Activated CD4-positive, alpha-beta T cell treated with anti-CD3 and anti-CD28 coated beads, Interleukin-10, Interleukin-2, amounts not matched to agents 100 ng/mL and 50 ng/mL, durations not matched to agents 16 hours and 8 hours (primary cell): ENCODE measurements at regions not wholly inside any gene's neighbourhood (a gene's known extent, or its start where the extent isn't known, plus 50 kb on each side); places are given as distances from the start of the nearest gene placed in this dataset.

ENCODE experiments used
- DNase-seq: peaks from one replicate; pipeline ENCODE4 v3.0.0-alpha.2; 2020

DNA sequence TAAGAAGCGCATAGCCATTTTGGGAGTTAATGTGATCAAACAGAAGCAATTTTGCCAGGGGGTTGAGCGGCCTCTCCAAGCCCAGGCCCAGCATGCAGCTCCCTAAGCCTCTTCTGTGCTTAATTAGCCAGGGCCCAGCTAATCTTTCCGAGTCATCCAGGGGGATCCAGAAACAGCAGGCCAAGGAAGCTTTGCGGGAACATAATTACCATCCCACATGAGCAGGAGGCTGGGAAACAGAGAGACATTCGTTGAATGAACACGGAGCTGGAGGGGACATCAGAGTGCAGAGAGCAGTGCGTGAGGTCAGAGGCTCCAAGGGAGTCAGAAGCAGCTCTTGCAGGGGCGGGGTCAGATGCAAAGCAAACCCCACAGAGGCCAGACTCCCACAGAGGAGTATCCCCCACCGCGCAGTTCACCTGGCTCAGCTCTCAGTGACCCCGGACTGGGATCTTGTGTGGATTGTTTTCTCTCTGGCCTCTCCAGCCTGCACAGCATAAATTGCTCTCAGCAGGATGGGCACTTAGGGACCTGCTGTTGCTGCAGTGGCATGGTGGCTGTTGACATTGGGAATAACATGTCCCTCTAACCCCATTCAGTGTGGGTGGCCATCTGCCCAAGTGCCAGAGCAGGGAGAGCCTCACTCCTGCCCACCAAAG is 657.4 kb downstream of the AJAP1 start:
- no peak for DNase-seq

DNA sequence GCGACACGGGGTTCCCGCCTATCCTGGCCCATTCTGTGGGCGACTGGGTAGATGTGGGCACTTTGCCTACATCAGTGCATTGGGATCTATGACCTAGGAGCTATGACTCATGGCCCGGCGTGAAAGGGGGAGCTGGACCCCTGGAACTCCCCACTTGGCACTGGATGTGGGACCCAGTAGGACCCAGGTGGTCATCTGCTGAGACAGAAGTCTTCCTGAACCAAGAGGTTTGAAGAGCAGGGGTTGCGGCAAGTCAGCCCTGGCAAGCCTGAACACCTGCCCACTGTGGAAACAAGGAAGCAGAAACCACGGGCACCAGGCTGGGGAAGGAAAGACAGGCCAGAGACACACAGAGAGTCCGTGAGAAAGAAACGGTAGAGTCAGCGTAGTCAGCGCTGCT is 656.7 kb downstream of the AJAP1 start:
- DNase-seq: no peak

DNA sequence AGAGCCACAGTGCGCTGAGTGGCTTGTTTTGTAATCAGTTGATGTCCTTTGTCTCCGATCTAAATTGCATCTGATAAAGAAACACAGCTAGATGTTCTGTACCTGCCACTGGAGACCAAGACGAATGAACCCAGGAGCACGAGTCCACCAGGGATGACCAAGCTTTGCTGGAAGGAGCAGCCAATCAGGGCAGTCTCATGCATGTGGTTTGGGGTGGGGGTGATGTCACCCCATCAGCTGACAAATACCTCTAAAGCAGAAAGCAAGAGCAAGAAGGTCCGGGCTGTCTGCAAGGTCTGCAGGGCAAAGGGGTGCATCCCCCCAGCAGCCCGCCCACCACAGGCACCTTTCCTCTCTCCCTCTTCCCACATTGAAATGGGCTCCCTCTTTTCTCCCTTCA is 653.8 kb downstream of the AJAP1 start:
- no peak for DNase-seq

DNA sequence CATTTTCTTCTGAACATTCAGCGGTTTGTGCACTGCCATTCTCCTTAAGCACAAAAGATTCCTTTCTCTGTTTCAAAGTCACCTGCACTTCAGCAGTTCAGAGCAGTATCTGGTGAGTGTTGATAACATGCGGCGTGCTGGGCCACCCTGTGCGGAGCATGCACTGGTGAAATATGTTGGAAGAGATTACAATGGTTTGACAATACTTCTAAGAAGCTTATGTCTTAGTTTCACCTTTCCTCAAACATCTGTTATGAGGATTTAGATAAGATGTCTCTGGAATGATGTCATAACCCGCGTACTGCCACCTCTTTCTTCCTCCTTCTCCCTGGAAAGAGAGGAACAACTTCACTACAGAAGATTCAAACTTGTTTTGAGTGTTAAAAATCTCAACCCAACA is 650.3 kb downstream of the AJAP1 start:
- no peak for DNase-seq

DNA sequence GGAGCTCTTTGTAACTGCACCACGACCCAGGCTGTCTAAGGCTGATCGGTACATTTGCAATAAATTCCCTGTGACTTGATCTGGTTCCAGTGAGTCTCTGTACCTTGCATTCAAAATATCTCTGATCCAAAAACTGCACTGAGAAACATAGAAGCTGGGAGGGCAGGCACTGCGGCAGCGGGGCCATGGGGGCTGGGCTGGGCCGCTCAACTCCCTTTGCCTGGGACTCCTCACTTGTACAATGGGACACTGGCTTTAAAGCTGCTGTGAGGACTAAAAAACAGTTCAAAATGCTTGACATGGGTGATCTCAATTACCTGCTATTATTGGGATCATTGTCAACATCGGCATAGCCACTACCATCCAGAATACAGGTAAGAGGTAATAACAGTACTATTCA is 644.0 kb downstream of the AJAP1 start:
- no peak for DNase-seq

DNA sequence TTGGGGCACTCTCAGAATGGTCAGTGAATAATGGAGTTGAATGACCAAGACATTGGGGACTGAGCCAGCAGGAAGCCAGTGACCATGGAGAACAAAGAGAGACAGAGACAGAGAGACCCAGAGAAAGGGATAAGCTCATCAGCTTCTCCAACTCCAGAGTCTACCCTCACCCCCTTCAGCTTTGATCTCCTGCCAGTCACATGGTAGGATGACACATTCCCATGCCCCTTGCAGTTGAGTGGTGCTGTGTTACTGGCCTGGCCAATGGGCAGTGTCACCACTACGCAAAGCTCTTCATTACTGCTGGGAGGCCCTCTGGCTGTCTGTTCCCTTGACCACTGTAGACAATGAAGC is 643.5 kb downstream of the AJAP1 start:
- DNase-seq: no peak

DNA sequence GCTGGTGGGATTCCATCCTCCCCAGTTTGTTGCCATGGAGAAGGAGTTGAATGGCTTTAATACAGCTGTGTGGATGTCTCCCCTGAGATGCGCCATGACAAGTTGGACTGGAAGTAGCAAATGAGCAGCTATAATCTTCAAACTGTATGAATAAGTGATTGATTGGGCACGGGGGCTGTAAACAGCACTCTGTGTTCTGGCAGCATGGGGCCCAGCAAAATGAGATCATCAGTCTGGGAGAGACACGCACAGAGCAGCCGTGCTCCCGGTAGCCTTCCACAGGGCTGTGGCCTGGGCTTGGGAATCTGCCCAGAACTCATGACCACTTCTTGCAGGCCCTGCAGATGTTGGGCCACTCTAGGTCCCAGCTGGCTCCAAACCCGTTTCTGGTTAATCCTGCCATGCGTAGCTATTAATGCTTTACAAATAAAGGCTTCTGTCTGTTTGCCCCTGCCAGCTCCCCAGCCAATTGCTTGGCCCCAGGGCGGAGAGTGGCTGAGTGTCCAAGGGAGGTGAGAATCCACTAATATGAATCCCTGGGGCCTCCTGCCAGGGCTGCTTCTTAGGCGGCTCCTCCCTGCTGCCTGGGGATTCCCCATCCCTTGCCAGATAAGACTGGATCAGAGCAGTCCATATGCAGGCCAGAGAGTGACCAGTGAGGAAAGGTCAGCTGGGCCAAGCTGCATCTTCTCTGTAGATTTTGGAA is 642.9 kb downstream of the AJAP1 start:
- no peak for DNase-seq

DNA sequence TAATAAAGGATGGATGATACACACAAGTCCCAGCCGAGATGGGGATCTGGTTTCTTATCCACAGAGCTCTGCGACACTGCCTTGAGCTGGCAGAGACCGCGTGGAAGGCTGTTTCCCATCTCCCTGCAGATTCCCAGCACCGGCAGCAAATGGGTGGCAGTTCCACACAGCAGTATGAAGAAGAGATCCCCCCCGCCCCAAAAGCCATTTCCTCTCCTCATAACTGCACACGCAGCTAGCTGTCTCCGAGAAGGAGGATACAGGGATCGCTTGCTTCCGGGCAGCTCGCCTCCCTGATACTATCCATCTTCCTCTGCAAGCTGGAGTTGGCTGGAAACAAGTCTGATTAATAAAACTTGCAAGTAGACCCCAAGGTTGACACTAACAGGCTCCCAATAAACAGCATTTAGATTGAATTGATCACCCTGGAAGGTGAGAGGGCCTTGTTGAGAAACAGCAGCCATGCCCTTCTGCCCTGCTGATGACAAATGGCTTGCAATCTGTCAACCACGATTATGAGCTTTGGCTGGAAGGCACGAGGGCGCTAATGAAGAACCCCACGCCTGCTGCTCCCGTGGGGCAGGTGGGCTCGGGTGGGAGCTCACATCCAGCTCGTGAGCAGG is 642.3 kb downstream of the AJAP1 start:
- DNase-seq: no peak

DNA sequence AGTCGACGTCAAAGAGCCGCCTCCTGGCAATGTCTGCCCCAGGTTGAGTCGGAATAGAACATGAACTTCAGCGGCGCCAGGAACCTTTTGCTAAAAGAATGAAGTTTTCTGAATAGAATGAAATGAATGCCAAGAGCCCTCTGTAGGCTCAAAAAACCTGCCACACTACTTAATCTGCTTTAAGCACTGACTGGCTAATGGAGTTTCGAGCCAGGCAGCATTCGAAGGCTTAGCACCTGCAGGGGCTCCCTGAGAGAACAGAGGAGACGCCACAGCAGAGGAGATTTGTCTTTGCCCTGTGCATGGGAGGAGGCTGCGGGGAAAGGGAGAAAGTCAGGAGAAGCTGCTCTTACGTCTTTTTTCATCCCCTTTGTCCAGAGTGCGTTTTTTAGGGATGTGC is 641.7 kb downstream of the AJAP1 start:
- no peak for DNase-seq

DNA sequence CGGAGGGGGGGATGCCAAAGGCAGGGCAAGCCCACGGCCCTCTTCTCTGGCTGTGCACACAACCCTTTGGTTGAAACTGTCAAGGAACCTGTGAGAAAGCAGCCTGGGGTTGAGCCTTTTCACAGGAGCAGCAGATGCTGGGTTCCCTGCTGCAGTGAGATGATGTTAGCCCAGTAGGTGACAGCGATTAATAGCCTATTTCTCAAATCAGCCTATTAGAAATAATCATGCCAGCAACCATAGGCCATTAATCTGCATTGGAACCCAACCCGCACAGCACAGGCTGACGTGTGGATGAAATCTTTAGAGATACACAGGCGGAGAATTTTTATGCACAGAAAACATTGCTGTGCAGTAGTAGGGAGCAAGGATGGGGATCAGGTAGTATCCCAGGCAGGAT is 637.5 kb downstream of the AJAP1 start:
- DNase-seq: no peak

DNA sequence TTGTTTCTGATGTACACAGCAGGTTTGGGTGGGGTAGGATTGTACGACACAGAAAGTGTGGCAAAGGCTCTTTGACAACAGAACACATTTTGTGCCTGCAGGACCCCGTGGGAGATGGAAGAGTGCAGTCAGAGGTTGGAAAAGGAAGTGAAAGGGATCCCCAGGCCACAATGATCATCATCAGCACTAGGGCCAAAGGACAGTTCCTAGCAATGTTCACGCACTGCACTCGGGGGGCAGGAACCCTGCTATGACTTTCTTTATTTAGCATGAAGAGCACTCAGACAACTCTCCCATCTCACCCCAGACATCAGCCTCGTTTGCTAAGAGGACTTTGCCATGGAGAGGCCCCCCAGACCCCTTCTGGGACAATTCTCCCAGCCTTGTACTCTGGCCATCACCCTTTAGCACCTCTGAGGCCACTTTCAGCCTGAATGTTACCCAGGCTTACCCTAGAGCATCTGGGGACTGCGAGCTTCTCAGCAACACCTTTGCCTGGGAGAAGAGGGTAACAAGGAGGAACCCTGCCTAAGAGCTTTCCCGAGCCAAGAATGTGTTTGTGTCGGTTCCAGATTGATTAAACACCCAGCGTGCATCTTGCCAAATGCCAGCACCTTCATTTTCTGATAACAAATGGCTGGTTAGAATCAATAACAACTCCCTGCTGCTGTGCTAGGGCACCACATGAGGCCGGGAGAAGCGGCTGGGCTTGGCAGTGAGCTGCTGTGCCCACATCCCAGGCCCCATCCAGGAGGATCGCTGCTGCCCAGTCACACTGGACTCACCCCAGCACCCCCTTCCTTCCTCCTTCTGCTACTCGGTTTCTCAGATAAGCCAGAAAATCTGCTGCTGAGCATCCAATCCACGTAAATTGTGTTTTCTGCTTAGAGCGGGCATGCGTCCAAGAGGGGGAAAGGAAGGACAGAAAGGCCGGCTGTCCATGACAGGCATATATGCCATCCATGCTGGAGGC is 633.1 kb downstream of the AJAP1 start:
- no peak for DNase-seq

DNA sequence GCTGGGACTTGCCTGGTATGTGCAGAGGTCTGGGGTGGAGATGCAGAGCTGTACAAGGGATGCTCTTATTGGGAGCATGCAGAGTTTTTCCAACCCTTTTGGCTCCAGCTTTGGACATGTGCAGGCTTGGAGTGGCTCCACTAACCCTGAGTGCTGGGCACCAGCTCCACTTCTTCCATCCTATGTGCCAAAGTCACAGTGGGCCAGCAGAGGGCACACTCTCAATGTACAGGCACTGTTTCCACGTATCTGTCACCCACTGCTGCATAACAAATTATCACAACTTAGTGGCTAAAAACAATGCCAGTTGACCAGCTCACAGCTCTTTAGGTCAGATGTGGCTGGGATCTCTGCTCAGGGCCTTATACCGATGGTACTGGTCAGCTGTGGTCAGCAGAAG is 631.8 kb downstream of the AJAP1 start:
- no peak for DNase-seq

DNA sequence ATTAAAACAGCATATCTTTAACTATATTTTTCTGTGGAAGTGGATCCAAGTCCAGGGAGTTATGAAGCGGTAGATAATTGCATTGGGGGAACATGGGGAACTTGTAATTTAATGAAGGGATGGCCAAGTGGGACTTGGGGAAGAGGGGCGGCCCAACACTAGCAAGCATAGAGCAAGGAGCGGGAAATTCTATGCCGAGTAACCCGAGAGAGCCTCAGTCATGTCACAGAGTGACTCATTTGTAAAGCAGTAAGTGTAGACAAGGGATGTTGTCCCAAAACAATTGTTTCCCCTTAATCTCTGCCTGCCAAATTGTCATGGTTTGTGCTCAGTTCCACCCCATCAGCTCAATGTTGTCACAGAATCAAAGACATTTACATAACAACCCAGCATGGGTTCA is 620.1 kb downstream of the AJAP1 start:
- DNase-seq: no peak

DNA sequence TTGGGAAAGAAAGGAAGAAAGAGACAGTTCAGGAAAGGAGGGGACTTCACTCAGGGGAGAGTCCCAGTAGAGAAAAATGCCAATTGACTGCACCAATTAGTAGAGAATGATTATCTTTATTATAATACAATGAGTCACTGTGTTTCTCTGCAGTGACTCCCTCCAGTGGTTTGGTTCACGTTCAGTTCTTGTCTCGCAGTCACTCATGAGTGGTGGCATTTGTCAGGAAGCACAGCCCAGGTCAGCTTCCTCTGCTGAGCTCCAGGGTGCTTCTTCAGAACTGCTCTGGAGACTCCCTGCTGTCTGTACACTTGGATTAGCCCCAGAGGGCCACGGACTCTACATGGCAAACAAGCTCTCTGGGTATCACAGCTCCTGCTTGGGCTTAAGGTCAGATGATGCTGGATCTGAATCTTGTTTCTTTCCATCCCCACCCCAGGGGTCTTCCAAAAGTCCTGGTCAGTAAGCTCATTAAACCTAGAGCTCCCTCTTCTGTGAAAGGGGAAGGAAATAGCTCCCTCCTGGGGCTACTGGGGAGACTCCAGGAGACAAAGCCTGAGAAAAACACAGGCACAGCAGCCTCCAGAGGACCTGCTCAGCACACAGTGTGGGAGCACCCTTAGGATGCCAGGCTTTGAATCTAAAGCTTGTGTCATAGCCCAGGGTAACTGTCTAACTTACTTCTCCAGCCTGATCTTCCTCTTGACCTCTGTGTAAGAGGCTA is 619.0 kb downstream of the AJAP1 start:
- DNase-seq: no peak

DNA sequence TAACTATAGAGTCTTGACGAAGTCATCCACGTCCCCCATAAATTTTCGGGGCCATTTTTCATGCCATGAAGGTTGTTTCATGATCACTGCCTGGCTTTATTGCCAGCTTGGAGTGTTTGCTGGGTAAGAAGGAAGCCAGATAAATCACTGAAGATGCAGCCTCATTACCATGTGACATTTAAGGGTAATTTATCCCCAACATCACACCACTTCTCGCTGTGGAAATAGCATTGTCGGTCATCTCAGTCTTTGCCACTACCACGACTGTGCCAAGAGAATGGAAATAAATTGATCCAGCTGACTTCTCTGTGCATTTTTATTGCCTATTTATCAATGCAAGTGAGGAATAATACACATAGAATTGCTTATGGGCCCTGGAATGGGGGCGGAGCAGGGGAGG is 617.9 kb downstream of the AJAP1 start:
- no peak for DNase-seq

DNA sequence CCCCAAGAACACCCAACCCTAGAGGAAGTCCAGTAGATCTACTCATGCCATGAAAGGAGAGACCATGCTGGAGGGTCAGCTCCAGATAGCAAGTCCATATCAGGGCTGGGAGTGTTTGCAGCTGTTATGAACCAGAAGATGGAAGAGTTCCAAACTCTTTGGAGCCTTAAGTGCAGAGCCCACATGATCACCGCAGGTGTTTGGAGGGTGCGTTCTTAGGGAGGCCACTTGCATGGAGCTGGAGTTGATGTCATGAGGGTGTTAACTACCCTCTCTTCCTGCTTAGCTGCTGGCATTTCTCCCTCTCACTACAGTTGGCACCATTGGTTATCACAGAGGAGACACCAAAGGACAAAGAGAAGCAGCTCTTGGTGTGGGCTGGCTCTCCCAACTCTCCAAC is 616.9 kb downstream of the AJAP1 start:
- no peak for DNase-seq

DNA sequence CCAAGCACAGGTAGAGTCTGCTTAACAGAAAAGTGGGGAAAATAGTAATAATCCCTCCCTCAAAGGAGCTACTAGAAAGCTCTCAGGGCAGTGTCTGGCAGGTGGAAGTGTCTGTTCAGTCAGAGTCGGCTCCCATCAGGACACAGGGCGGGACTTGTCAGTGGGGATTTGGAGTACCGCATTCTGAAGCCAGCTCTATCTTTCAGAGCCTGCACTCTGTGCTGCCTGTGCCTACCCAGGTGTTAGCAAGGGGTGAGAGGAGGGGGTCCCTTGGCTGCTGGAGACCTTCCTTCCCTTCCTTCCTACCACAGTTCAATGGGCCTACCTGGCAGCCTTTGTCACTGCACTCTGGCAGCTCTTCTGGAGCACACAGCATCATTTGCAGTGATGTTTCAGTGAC is 615.5 kb downstream of the AJAP1 start:
- DNase-seq: no peak

DNA sequence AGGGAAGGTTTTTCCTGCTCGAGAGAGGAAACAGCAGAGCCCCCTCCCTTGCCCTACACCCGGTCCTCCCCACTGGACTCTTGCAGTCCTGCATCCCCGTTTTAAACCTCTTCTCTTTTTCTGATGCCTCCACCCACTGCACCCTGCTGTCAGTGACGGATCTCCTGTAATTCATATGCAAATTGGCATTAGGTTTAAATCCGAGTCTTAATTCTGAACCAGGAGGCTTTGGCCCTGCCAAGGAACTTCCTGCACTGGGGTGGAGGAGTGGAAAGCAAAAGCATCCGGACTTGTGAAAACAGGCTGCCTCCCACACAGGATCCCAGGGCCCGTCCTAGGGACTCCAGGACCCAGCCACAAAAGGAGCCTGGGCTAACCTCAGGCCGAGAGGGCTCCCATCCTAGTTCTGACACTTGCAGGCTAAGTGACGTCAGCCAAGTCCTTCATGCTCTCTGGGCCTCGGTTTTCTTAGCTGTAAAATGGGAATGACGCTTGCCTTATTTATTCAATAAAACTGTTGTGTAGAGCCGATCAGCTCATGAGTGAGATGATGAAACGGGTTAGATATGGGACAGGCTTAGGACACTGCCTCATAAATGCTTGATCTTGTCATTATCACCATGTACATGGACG is 613.3 kb downstream of the AJAP1 start:
- DNase-seq: no peak

DNA sequence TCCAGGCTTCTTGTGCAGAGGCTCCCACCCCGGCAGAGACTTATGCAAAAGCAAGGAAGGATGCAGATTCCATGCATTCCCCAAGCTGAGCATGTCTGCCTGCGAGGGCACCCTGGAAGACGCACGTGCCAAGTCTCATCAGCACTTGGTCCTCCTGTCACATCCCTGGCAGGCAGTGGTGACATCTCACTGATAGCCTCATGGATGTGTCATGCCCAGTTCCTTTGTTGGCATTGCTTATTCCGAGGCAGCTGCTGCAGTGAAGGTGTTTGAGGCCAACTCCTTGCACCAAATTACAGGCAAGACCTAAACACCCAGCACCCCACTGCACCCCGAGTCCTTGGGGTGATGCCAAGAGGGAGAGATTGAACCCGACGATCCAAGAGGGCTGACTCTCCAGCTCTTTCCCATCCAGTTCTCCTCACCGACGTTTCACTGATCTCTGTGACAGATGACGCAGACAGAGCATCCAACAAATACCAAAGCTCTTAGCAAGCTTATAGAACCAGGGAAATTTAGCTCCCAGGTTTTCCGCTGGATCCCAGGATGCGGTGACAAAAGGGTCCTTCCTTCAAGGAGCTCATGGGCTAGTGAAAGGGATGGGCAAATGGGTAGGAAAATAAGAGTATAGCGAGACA is 611.1 kb downstream of the AJAP1 start:
- no peak for DNase-seq

DNA sequence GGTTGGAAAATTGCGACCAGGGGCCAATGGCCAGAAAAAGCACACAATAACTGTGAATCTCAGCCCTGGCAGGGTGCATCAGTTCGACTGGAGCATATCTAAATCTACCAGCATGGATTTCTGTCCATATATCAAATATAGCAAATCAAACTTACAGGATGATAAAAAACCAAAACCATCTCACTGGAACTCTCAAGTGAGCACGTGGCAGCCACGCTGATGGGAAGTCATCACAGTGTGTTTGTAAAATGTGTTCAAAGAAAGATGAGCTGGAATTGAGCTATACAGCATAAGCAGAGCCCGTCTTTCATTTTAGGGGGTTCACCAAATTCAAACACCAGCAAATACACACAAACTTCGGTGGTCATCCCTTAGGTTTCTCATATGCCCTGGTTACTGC is 610.1 kb downstream of the AJAP1 start:
- no peak for DNase-seq

DNA sequence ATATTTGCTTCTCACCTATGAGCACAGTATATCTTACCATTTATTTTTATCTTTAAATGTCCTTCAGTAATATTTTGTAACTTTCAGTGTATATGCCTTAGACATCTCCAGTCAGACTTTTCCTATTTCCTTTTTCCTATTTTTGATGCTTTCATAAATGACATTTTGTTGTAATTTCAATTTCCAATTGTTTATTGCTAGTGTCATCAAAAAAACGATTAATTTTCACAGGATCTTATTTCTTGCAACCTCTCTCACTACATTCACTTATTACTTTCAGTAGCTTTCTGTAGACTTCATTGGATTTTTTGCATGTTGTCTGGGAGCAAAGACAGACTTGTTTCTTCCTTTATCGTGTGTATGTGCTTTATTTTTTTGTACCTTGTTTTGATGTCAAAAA is 602.4 kb downstream of the AJAP1 start:
- no peak for DNase-seq

DNA sequence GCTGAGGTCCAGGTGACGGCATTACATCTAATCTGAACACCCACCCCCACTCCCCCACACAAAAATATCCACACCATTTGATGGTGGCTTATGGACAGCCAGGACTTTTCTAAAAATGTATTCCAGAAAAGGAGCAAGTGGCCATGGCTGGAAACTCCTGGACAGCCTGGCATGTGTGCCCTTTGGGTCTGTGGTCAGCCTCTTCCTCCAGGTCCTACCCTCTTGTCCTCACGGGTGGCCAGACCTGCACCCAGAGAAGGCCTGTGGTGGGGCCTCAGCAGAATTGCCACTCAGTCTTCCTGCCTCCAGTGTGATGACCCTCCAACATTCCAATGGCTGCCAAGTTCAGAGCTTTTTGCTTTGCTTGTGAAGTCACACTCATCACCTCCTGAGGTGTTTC is 600.6 kb downstream of the AJAP1 start:
- no peak for DNase-seq
